Endothelial cell of umbilical vein (primary cell): ENCODE measurements at regions not wholly inside any gene's neighbourhood (a gene's known extent, or its start where the extent isn't known, plus 50 kb on each side); places are given as distances from the start of the nearest gene placed in this dataset.

Experiments used
- BruUV-seq: library from RNA; stranded (reverse); fragments of 400-500 nt; replicated peaks from 2 replicates; lab custom pipeline; 2021; lab: Mats Ljungman, UMichigan
- CTCF ChIA-PET: fragments of 300-600, 350-600 bp; sonication (Branson Sonifier 250); formaldehyde crosslinking; loops from one replicate; lab custom pipeline; 2021; ENCODE audit warnings: antibody characterized with exemption, inconsistent platforms; lab: Charles Lee
- POLR2A ChIA-PET: fragments of 300-600, 350-600 bp; sonication (Branson Sonifier 250); formaldehyde crosslinking; loops from one replicate; lab custom pipeline; 2021; ENCODE audit warnings: antibody characterized with exemption, inconsistent platforms; lab: Charles Lee
- DNase-seq: peaks from one replicate; pipeline ENCODE4 v3.0.0-alpha.2; 2011; ENCODE audit warnings: low read depth, low spot score
- FAIRE-seq: peaks from 2 replicates; lab custom pipeline; 2011; peaks lifted over from hg19 to GRCh38; lab: Jason Lieb, UNC
- H2AFZ ChIP-seq: 2 replicates; pipeline ENCODE4 v1.6.0; 2012; ENCODE audit warnings: low read depth, low read length, control low read depth, inconsistent platforms
- H3K27ac ChIP-seq: 2 replicates; pipeline ENCODE4 v1.5.1; 2011; ENCODE audit warnings: low read depth, mild to moderate bottlenecking, control low read depth, low read length, moderate library complexity; ENCODE audit not compliant: insufficient read depth
- H3K27me3 ChIP-seq, 2 experiments: 2 replicates each; pipeline versions ENCODE4 v1.6.0 to v1.6.1; 2011; ENCODE audit warnings: low read length in 2 of 2, mixed read lengths in 1 of 2; ENCODE audit not compliant: control insufficient read depth in 2 of 2, insufficient read depth in 2 of 2
- H3K36me3 ChIP-seq, 2 experiments: 2 replicates in 1 of 2; 3 replicates in 1 of 2; pipeline ENCODE4 v1.5.1; 2011; ENCODE audit warnings: low read length in 2 of 2, mild to moderate bottlenecking in 1 of 2, moderate library complexity in 1 of 2; ENCODE audit not compliant: control insufficient read depth in 2 of 2, insufficient read depth in 2 of 2; ENCODE audit errors: extremely low read depth in 1 of 2
- H3K4me1 ChIP-seq: 3 replicates; pipeline ENCODE4 v1.5.1; 2011; ENCODE audit warnings: mild to moderate bottlenecking, low read length; ENCODE audit not compliant: control insufficient read depth, insufficient read depth; ENCODE audit errors: extremely low read depth
- H3K4me2 ChIP-seq: 2 replicates; pipeline ENCODE4 v1.6.1; 2011; ENCODE audit warnings: low read length, control low read depth, mixed read lengths; ENCODE audit not compliant: insufficient read depth
- H3K4me3 ChIP-seq, 3 experiments: fragments of 200-600 bp in 1 of 3; sonication (generic), shearing (Covaris generic) in 1 of 3; replicated peaks in 1 of 3; 2 replicates each; pipeline ENCODE4 v1.5.1; 2011 to 2016; ENCODE audit warnings: control low read depth in 3 of 3, low read length in 3 of 3, mild to moderate bottlenecking in 2 of 3, inconsistent platforms in 1 of 3, low read depth in 1 of 3, moderate library complexity in 1 of 3; ENCODE audit not compliant: insufficient read depth in 1 of 3
- H3K79me2 ChIP-seq: 2 replicates; pipeline ENCODE4 v1.6.0; 2012; ENCODE audit warnings: low read length, inconsistent platforms; ENCODE audit not compliant: control insufficient read depth, insufficient read depth
- H3K9ac ChIP-seq: replicated peaks from 2 replicates; pipeline ENCODE3; 2011; ENCODE audit warnings: low read length, control low read depth; ENCODE audit not compliant: insufficient read depth; ENCODE audit errors: extremely low read depth
- H3K9me1 ChIP-seq: replicated peaks from 3 replicates; pipeline ENCODE4 v1.6.0; 2011; ENCODE audit warnings: mild to moderate bottlenecking, low read length; ENCODE audit not compliant: control insufficient read depth, insufficient read depth; ENCODE audit errors: extremely low read depth
- H3K9me3 ChIP-seq: replicated peaks from 2 replicates; pipeline ENCODE4 v1.5.1; 2012; ENCODE audit warnings: low read length, inconsistent platforms; ENCODE audit not compliant: control insufficient read depth, insufficient read depth
- H4K20me1 ChIP-seq: replicated peaks from 2 replicates; pipeline ENCODE3; 2011; ENCODE audit warnings: mild to moderate bottlenecking, low read length; ENCODE audit not compliant: control insufficient read depth, insufficient read depth; ENCODE audit errors: extremely low read depth
- CTCF ChIP-seq, 2 donors: IDR thresholded peaks; 1 replicate in 1 of 2; 2 replicates in 1 of 2; pipeline ENCODE4 v1.5.1; 2011; ENCODE audit warnings: low read length in 2 of 2, mild to moderate bottlenecking in 2 of 2, moderate library complexity in 2 of 2, control low read depth in 1 of 2, inconsistent platforms in 1 of 2, low read depth in 1 of 2; ENCODE audit not compliant: insufficient read depth in 1 of 2; ENCODE audit errors: extremely low read depth in 1 of 2
- EZH2 ChIP-seq: IDR thresholded peaks from 2 replicates; pipeline ENCODE4 v1.6.1; 2012; ENCODE audit warnings: borderline replicate concordance, low read depth, mild to moderate bottlenecking, moderate library complexity, low read length, inconsistent platforms; ENCODE audit not compliant: severe bottlenecking
- FOS ChIP-seq: IDR thresholded peaks from 2 replicates; pipeline ENCODE4 v1.6.1; 2011; ENCODE audit warnings: mild to moderate bottlenecking, low read length, moderate library complexity, borderline replicate concordance; ENCODE audit not compliant: insufficient read depth
- GATA2 ChIP-seq: IDR thresholded peaks from 2 replicates; pipeline ENCODE4 v1.7.0; 2011; ENCODE audit warnings: low read depth, mild to moderate bottlenecking, moderate library complexity, mixed read lengths, low read length; ENCODE audit not compliant: insufficient read length, insufficient read depth
- JUN ChIP-seq: IDR thresholded peaks from 2 replicates; pipeline ENCODE4 v1.6.1; 2011; ENCODE audit warnings: borderline replicate concordance, low read depth; ENCODE audit not compliant: insufficient read length, insufficient read depth
- MAX ChIP-seq: IDR thresholded peaks from 2 replicates; pipeline ENCODE4 v1.6.1; 2011; ENCODE audit not compliant: insufficient read depth, insufficient read length
- MYC ChIP-seq: IDR thresholded peaks from one replicate; pipeline ENCODE4 v1.6.1; 2011; ENCODE audit warnings: mild to moderate bottlenecking, low read depth, low read length
- POLR2A ChIP-seq: IDR thresholded peaks from 2 replicates; pipeline ENCODE4 v1.6.1; 2012; ENCODE audit warnings: low read depth, mild to moderate bottlenecking, control low read depth, low read length
- POLR2AphosphoS5 ChIP-seq: IDR thresholded peaks from 2 replicates; pipeline ENCODE4 v1.6.1; 2012; ENCODE audit warnings: low read depth, mild to moderate bottlenecking, control low read depth, low read length, moderate library complexity; ENCODE audit not compliant: insufficient read depth
- dilution Hi-C: fragments of 300-500 bp; cut with MboI; formaldehyde crosslinking; loops from one replicate; pipeline ENCODE4 v1.15.0; 2019; ENCODE audit warnings: low sequenced_read_pairs; ENCODE audit not compliant: extremely low pct_ligation_motif_present
- intact Hi-C: fragments of 100-400 bp; cut with micrococcal nuclease; formaldehyde crosslinking; loops from one replicate; pipeline ENCODE4 v1.10.0; 2022

GRCh38 chr3:144034715-144035290, 63.2 kb downstream of the DIPK2A start:
- intact Hi-C loops (loop anchor here (2.0 kb wide), 1 partner anchor 14 kb away; no protein-coding TSS in a partner anchor), dilution Hi-C loops (no loop called here)
- Histone ChIP-seq H4K20me1 (no peaks in the 10 kb centered on the region), H3K27ac (no peak overlapping the region), H3K4me3 (no peak overlapping the region), H2AFZ (no peak overlapping the region), H3K4me2 (no peak overlapping the region), H3K27me3 (no peaks in the 10 kb centered on the region), H3K79me2 (no peaks in the 10 kb centered on the region), H3K9ac (no peak overlapping the region), H3K9me3 (no peaks in the 10 kb centered on the region), H3K36me3 (no peaks in the 10 kb centered on the region), H3K9me1 (no peaks in the 10 kb centered on the region), H3K4me1 (no peaks in the 10 kb centered on the region)
- POLR2A ChIA-PET, result no interaction called here
- no peak for DNase-seq
- TF ChIP-seq MYC (no peak), POLR2AphosphoS5 (no peak), CTCF (IDR thresholded peaks at IDR 0.05; ENCODE audit: extremely low read depth in 1 of 2, insufficient read depth in 1 of 2, low read depth in 1 of 2, low read length in 2 of 2) (no peak), JUN (no peak), GATA2 (no peak), EZH2 (no peak), MAX (no peak), FOS (no peak), POLR2A (no peak)
- BruUV-seq, result no TSS peak
- CTCF ChIA-PET, result no interaction called here
- no peak for FAIRE-seq
